TTC549 (cell line): ENCODE measurements at regions not wholly inside any gene's neighbourhood (a gene's known extent, or its start where the extent isn't known, plus 50 kb on each side); places are given as distances from the start of the nearest gene placed in this dataset.
A peak's percentile ranks its signal among the peaks of the same experiment; 100 is the strongest.

Experiments used
- FAIRE-seq: peaks from 2 replicates; lab custom pipeline; 2012; peaks lifted over from hg19 to GRCh38; lab: Jason Lieb, UNC

GRCh38 chr1:84759756-84760155 is 69.5 kb upstream of the SSX2IP start:
- FAIRE-seq: no peak

- no peak for FAIRE-seq
Observed at GRCh38 chr1:84758968-84759491, 68.8 kb upstream of the SSX2IP start.

- FAIRE-seq: no peak
Observed at GRCh38 chr1:84758476-84758875, 68.2 kb upstream of the SSX2IP start.

- FAIRE-seq: no peak
Observed at GRCh38 chr1:84757301-84757700, 67.0 kb upstream of the SSX2IP start.

GRCh38 chr1:84756455-84757082 is 66.3 kb upstream of the SSX2IP start:
- FAIRE-seq: no peak

- FAIRE-seq: no peak
Observed at GRCh38 chr1:84756001-84756400, 65.7 kb upstream of the SSX2IP start.

- no peak for FAIRE-seq
Observed at GRCh38 chr1:84755216-84755615, 65.0 kb upstream of the SSX2IP start.

GRCh38 chr1:84754386-84754703 is 64.1 kb upstream of the SSX2IP start:
- no peak for FAIRE-seq

GRCh38 chr1:84753516-84754385 is 63.5 kb upstream of the SSX2IP start:
- FAIRE-seq: peak; percentile 34

- FAIRE-seq: no peak
Observed at GRCh38 chr1:84750110-84750730, 60.0 kb upstream of the SSX2IP start.

- FAIRE-seq: no peak
Observed at GRCh38 chr1:84749427-84749826, 59.2 kb upstream of the SSX2IP start.

- FAIRE-seq: no peak
Observed at GRCh38 chr1:84748364-84748763, 58.1 kb upstream of the SSX2IP start.

GRCh38 chr1:84745857-84746256 is 55.6 kb upstream of the SSX2IP start:
- no peak for FAIRE-seq

- no peak for FAIRE-seq
Observed at GRCh38 chr1:84743896-84744295, 53.6 kb upstream of the SSX2IP start.

GRCh38 chr1:84742653-84743052 is 52.4 kb upstream of the SSX2IP start:
- FAIRE-seq: no peak

GRCh38 chr1:84740050-84740714 is 49.9 kb upstream of the SSX2IP start:
- FAIRE-seq: no peak
